C4-2B (cell line): ENCODE measurements at regions not wholly inside any gene's neighbourhood (a gene's known extent, or its start where the extent isn't known, plus 50 kb on each side); places are given as distances from the start of the nearest gene placed in this dataset.
"Not testable (repeated sequence)": the region's sequence is repeated elsewhere in the genome, so short reads cannot be mapped to it uniquely, and the experiment has no call there.

Experiments
- ZFX ChIP-seq: fragments of 450-650 bp; IDR thresholded peaks from 2 replicates; pipeline ENCODE4 v1.6.1; 2017
- TF ChIP-seq, protein P1 (sequence below): fragments of 450-650 bp; conservative IDR thresholded peaks from 2 replicates; pipeline ENCODE4 v1.5.1; 2017; ENCODE audit warnings: mild to moderate bottlenecking

GRCh38 chr11:49562262-49562661, 353.9 kb upstream of the FOLH1 start:
- TF ChIP-seq, protein P1, sequence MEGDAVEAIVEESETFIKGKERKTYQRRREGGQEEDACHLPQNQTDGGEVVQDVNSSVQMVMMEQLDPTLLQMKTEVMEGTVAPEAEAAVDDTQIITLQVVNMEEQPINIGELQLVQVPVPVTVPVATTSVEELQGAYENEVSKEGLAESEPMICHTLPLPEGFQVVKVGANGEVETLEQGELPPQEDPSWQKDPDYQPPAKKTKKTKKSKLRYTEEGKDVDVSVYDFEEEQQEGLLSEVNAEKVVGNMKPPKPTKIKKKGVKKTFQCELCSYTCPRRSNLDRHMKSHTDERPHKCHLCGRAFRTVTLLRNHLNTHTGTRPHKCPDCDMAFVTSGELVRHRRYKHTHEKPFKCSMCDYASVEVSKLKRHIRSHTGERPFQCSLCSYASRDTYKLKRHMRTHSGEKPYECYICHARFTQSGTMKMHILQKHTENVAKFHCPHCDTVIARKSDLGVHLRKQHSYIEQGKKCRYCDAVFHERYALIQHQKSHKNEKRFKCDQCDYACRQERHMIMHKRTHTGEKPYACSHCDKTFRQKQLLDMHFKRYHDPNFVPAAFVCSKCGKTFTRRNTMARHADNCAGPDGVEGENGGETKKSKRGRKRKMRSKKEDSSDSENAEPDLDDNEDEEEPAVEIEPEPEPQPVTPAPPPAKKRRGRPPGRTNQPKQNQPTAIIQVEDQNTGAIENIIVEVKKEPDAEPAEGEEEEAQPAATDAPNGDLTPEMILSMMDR, result peak; percentile 5; the same call in 1 of the 2 replicates
- not testable (repeated sequence) for TF ChIP-seq ZFX
